Choroid plexus epithelial cell (primary cell): ENCODE measurements at regions not wholly inside any gene's neighbourhood (a gene's known extent, or its start where the extent isn't known, plus 50 kb on each side); places are given as distances from the start of the nearest gene placed in this dataset.

ENCODE experiments used
- DNase-seq: peaks from one replicate; pipeline ENCODE4 v3.0.0-alpha.2; 2010; ENCODE audit warnings: low read depth
- H3K4me3 ChIP-seq: 2 replicates; pipeline ENCODE4 v1.5.1; 2011; ENCODE audit warnings: low read depth, mild to moderate bottlenecking, control low read depth, low read length, moderate library complexity
- CTCF ChIP-seq: conservative IDR thresholded peaks from 2 replicates; pipeline ENCODE4 v1.5.1; 2011; ENCODE audit warnings: low read depth, mild to moderate bottlenecking, control low read depth, inconsistent platforms, low read length, moderate library complexity

DNA sequence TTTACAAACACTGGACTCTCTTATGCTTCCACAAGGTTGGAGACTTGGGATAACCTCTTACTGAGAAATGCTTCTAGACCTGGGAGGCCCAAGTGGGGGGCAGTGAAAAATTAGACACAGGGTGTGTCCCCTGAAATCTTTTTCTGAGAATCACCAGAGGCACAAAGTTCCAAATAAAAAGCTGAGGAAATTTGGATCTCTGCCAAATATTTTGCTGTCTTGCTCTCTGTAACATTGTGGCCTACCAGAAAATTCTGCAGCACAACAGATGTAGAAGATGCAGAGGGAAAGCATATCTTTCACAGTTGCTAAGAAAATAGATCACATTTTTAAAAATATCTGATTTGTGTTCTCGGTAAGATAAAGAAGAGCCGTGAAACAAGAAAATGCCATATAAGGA lies 849.4 kb downstream of the CCSER2 start:
- H3K4me3 ChIP-seq, result no peak overlapping the region
- no peak for TF ChIP-seq CTCF
- no peak for DNase-seq

DNA sequence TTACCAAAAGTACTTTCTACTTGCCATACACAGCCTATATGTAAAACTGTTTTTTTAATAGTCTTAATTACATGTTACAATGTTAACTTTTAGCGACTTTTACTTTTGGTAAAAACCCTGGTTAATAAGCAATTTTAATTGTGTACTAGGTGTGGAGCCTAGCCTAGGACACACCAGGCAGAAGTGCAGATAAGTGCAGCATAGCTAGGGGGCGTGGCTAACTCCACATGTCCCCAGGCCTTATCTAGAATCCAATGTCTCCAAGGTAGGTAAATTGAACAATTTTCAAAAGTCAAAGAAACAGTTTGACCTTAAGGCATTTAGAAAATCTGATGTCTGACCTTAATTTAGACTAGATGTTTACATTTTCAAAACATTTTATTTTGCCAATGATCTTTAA lies 858.7 kb downstream of the CCSER2 start:
- no peak overlapping the region for H3K4me3 ChIP-seq
- no peak for DNase-seq
- no peak for TF ChIP-seq CTCF

- no peak for TF ChIP-seq CTCF
- no peak overlapping the region for H3K4me3 ChIP-seq
- DNase-seq, result no peak
These were observed 860.5 kb downstream of the CCSER2 start for GRCh38 chr10:85188770-85189484.

- H3K4me3 ChIP-seq, result no peak overlapping the region
- TF ChIP-seq CTCF, result no peak
- no peak for DNase-seq
These were observed 865.4 kb downstream of the CCSER2 start for GRCh38 chr10:85193796-85194195.

GRCh38 chr10:85194706-85195105 lies 866.3 kb downstream of the CCSER2 start:
- no peak for DNase-seq
- no peak overlapping the region for H3K4me3 ChIP-seq
- no peak for TF ChIP-seq CTCF

DNA sequence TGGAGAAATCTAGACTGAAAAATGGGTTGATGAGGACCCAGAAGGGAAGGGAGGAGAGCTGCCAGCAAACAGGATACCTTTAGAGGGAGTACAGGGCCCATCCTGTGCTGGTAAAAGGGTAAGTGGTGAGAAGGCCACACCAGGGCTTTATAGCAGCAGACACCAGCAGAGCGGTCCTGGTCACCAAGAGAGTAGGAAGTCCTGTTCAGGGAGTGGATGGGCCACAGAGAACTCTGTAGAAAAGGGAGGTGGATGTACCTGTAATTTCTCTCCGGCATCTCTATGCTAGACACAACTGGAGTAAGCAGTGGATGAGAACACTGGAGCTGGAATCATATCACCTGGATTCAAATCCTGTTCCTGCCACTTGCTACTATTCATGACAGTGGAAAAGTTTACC lies 867.2 kb downstream of the CCSER2 start:
- H3K4me3 ChIP-seq, result no peak overlapping the region
- no peak for TF ChIP-seq CTCF
- DNase-seq, result no peak

- no peak for DNase-seq
These were observed 876.4 kb downstream of the CCSER2 start for GRCh38 chr10:85204814-85205213.

More at GRCh38 chr10:85204814-85205213, 876.4 kb downstream of the CCSER2 start:
- no peak overlapping the region for H3K4me3 ChIP-seq
- TF ChIP-seq CTCF, result no peak
